ENCODE measurements at regions not wholly inside any gene's neighbourhood (a gene's known extent, or its start where the extent isn't known, plus 50 kb on each side); places are given as distances from the start of the nearest gene placed in this dataset.

- peak; percentile 70 for ATAC-seq
- TF ChIP-seq TOX (CRISPR knock-in tag; IDR thresholded peaks at IDR 0.05; ENCODE audit: borderline replicate concordance), result no peak
- TF ChIP-seq ZNF8 (CRISPR knock-in tag; IDR thresholded peaks at IDR 0.05), result no peak
- no peak for TF ChIP-seq ZFP30 (CRISPR knock-in tag; IDR thresholded peaks at IDR 0.05)
- no peak for TF ChIP-seq RARB (CRISPR knock-in tag; IDR thresholded peaks at IDR 0.05)
- no peak for TF ChIP-seq BACH2 (CRISPR knock-in tag; IDR thresholded peaks at IDR 0.05; ENCODE audit: borderline replicate concordance)
- TF ChIP-seq GLIS3 (CRISPR knock-in tag; IDR thresholded peaks at IDR 0.05), result no peak
- TF ChIP-seq ZNF70 (CRISPR knock-in tag; IDR thresholded peaks at IDR 0.05), result no peak
- no peak for TF ChIP-seq TSHZ2 (CRISPR knock-in tag; IDR thresholded peaks at IDR 0.05)
- no peak for TF ChIP-seq PPARA (CRISPR knock-in tag; IDR thresholded peaks at IDR 0.05; ENCODE audit: borderline replicate concordance)
- TF ChIP-seq CREB5 (CRISPR knock-in tag; IDR thresholded peaks at IDR 0.05; ENCODE audit: low read depth), result no peak
- no peak for TF ChIP-seq ARNTL (CRISPR knock-in tag; IDR thresholded peaks at IDR 0.05; ENCODE audit: borderline replicate concordance, low read depth)
- TF ChIP-seq ZFP3 (CRISPR knock-in tag; IDR thresholded peaks at IDR 0.05), result no peak
- no peak for TF ChIP-seq SNAI2 (CRISPR knock-in tag; IDR thresholded peaks at IDR 0.05)
- no peak for TF ChIP-seq TCF4 (CRISPR knock-in tag; IDR thresholded peaks at IDR 0.05; ENCODE audit: borderline replicate concordance)
- TF ChIP-seq POU6F1 (CRISPR knock-in tag; IDR thresholded peaks at IDR 0.05; ENCODE audit: borderline replicate concordance, low read depth), result no peak
- TF ChIP-seq ZNF565 (CRISPR knock-in tag; conservative IDR thresholded peaks at IDR 0.05; ENCODE audit: low read depth), result no peak
- TF ChIP-seq CSRNP3 (CRISPR knock-in tag; IDR thresholded peaks at IDR 0.05), result no peak
These were observed 175.8 kb upstream of the TCF4 start for GRCh38 chr18:55763805-55764204.

- peak; percentile 71 for ATAC-seq
- no peak for TF ChIP-seq TSHZ2 (CRISPR knock-in tag; IDR thresholded peaks at IDR 0.05)
- no peak for TF ChIP-seq CSDC2 (CRISPR knock-in tag; IDR thresholded peaks at IDR 0.05)
These were observed 175.3 kb upstream of the TCF4 start for GRCh38 chr18:55763298-55763697.

GRCh38 chr18:55762424-55762823 is 174.4 kb upstream of the TCF4 start:
- TF ChIP-seq ZNF8 (CRISPR knock-in tag; IDR thresholded peaks at IDR 0.05), result no peak
- no peak for TF ChIP-seq ZC3H10 (CRISPR knock-in tag; IDR thresholded peaks at IDR 0.05)
- TF ChIP-seq TOX (CRISPR knock-in tag; IDR thresholded peaks at IDR 0.05; ENCODE audit: borderline replicate concordance), result no peak
- TF ChIP-seq CSRNP3 (CRISPR knock-in tag; IDR thresholded peaks at IDR 0.05), result no peak
- no peak for TF ChIP-seq ZNF70 (CRISPR knock-in tag; IDR thresholded peaks at IDR 0.05)
- TF ChIP-seq CSDC2 (CRISPR knock-in tag; IDR thresholded peaks at IDR 0.05), result no peak
- TF ChIP-seq GLIS3 (CRISPR knock-in tag; IDR thresholded peaks at IDR 0.05), result no peak
- TF ChIP-seq ZFP30 (CRISPR knock-in tag; IDR thresholded peaks at IDR 0.05), result no peak
- TF ChIP-seq PPARA (CRISPR knock-in tag; IDR thresholded peaks at IDR 0.05; ENCODE audit: borderline replicate concordance), result no peak
- no peak for TF ChIP-seq RARB (CRISPR knock-in tag; IDR thresholded peaks at IDR 0.05)
- ATAC-seq, result no peak

Data from SK-N-SH treated with all-trans-retinoic acid at 6 μM for 48 hours (cell line).